Suprapubic skin (tissue), 3 donors: ENCODE measurements at regions not wholly inside any gene's neighbourhood (a gene's known extent, or its start where the extent isn't known, plus 50 kb on each side); places are given as distances from the start of the nearest gene placed in this dataset.

ENCODE experiments used
- CTCF ChIP-seq, 2 donors: fragments of 200-600 bp in 1 of 2; fragments of 450-650 bp in 1 of 2; sonication (generic) in 1 of 2; IDR thresholded peaks; one replicate each; pipeline ENCODE4 v1.5.1; 2016 to 2019; ENCODE audit warnings: antibody characterized with exemption in 2 of 2, mild to moderate bottlenecking in 1 of 2, moderate library complexity in 1 of 2
- EP300 ChIP-seq: sonication (generic); formaldehyde crosslinking; IDR thresholded peaks from one replicate; pipeline ENCODE4 v1.6.1; 2017; ENCODE audit warnings: antibody characterized with exemption
- POLR2A ChIP-seq, 2 donors: fragments of 450-650 bp; IDR thresholded peaks; one replicate each; pipeline ENCODE4 v1.6.1; 2017; ENCODE audit warnings: antibody characterized with exemption in 2 of 2, mild to moderate bottlenecking in 2 of 2, moderate library complexity in 2 of 2

GRCh38 chr13:80558074-80558473, 217.1 kb upstream of the SPRY2 start:
- TF ChIP-seq EP300 (no peak), POLR2A (IDR thresholded peaks at IDR 0.05) (no peak), CTCF (IDR thresholded peaks at IDR 0.05) (no peak)
